ENCODE measurements at regions not wholly inside any gene's neighbourhood (a gene's known extent, or its start where the extent isn't known, plus 50 kb on each side); places are given as distances from the start of the nearest gene placed in this dataset.
A peak's percentile ranks its signal among the peaks of the same experiment; 100 is the strongest.

DNA sequence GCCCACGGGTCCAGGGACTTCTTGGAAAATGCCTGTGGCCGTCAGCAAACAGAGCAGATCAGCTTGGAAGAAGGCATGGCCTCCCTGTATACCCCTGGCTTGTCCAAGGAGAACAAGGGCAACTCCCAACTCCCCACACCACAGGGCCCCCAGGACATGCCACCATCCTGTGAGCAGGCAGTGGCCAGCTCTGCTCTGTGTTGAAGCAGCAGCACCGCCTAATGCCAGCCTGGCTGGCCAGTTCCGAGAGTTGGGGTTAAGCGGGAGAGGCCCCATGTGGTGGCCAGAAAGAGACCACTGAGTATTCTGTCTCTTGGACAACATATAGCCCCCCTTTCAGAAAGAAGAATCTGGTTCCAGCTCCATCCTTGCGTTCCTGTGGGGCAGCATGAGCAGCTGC is 209.2 kb downstream of the CTTN start:
- TF ChIP-seq EZH2 (IDR thresholded peaks at IDR 0.05; ENCODE audit: borderline replicate concordance, low read depth, low read length, poor library complexity, severe bottlenecking): no peak
- TF ChIP-seq, protein P1, sequence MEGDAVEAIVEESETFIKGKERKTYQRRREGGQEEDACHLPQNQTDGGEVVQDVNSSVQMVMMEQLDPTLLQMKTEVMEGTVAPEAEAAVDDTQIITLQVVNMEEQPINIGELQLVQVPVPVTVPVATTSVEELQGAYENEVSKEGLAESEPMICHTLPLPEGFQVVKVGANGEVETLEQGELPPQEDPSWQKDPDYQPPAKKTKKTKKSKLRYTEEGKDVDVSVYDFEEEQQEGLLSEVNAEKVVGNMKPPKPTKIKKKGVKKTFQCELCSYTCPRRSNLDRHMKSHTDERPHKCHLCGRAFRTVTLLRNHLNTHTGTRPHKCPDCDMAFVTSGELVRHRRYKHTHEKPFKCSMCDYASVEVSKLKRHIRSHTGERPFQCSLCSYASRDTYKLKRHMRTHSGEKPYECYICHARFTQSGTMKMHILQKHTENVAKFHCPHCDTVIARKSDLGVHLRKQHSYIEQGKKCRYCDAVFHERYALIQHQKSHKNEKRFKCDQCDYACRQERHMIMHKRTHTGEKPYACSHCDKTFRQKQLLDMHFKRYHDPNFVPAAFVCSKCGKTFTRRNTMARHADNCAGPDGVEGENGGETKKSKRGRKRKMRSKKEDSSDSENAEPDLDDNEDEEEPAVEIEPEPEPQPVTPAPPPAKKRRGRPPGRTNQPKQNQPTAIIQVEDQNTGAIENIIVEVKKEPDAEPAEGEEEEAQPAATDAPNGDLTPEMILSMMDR (conservative IDR thresholded peaks at IDR 0.05; ENCODE audit: low read depth, low read length): no peak
- no peak for DNase-seq (ENCODE audit: low spot score)
- BruUV-seq (replicated peaks): no TSS peak
- ChIA-PET POLR2A (ENCODE audit: low non-redundant PET) (no interaction called here), CTCF (no interaction called here)
- Histone ChIP-seq H3K9me3 (ENCODE audit: low read depth, low read length, poor library complexity, severe bottlenecking) (no peaks in the 10 kb centered on the region), H3K27me3 (replicated peaks; ENCODE audit: insufficient read depth, low read depth, low read length, poor library complexity) (no peaks in the 10 kb centered on the region), H3K4me3 (ENCODE audit: low read depth, low read length, poor library complexity, severe bottlenecking) (no peak overlapping the region), H3K4me1 (ENCODE audit: insufficient read depth, low read length, poor library complexity, severe bottlenecking) (peaks cover 22% of the 10 kb centered on the region), H3K27ac (ENCODE audit: low read depth, low read length, poor library complexity, severe bottlenecking) (no peak overlapping the region), H3K36me3 (ENCODE audit: insufficient read depth, low read length, poor library complexity, severe bottlenecking) (no peaks in the 10 kb centered on the region)
- intact Hi-C loops (cut with micrococcal nuclease; ENCODE audit: unreplicated experiment): no loop called here

DNA sequence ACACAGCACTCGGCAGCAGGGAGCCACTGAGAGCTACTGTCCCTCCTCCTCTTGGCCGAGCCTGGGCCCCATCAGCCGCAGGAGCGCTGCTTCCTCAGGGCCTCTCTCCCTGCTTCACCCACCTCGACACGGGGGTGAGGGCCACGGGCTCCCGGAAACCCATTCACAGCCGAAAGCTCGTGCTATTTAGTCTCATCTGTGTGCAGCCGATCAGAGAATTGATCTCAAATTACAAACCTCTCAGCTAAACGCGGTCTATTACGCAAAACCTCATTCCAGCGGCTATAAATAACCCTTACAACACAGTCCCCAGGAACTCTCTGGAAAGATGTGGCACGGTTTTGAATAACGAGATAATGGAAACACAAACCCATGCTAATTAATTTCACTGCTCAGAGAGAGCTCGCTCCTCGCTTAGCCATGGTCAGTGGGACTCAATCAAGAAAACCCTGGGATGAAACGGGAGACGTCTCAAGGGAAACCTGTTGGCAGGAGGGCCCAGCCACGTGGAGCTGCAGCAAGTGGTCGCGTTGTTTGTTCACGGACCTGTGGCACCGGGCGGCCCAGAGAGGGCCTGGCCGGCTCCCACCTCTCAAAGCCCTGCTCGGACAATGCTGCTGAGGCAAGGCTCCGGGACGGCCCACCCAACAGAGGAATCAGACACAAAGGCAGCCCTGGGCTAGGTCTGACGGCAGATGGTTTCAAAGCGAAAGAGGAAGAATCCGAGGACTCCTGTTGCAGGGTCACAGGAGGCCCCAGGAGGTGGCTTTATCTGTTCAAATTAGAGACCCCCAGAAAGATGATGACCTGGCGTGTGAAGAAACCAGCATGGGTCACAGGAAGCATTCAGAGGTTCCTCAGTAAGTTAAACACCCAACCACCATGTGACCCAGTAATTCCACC is 210.5 kb downstream of the CTTN start:
- ChIA-PET POLR2A (ENCODE audit: low non-redundant PET) (no interaction called here), CTCF (interaction anchor here (0.6 kb wide), 1 partner anchor 465 kb away, joined by 3 read pairs; no protein-coding TSS in a partner anchor)
- H3K4me3 ChIP-seq (ENCODE audit: low read depth, low read length, poor library complexity, severe bottlenecking): no peak overlapping the region
- intact Hi-C loops (cut with micrococcal nuclease; ENCODE audit: unreplicated experiment): no loop called here
- no peaks in the 10 kb centered on the region for H3K36me3 ChIP-seq (ENCODE audit: insufficient read depth, low read length, poor library complexity, severe bottlenecking)
- no peak overlapping the region for H3K27ac ChIP-seq (ENCODE audit: low read depth, low read length, poor library complexity, severe bottlenecking)
- BruUV-seq (replicated peaks): no TSS peak
- no peaks in the 10 kb centered on the region for H3K27me3 ChIP-seq (replicated peaks; ENCODE audit: insufficient read depth, low read depth, low read length, poor library complexity)
- peaks cover 22% of the 10 kb centered on the region for H3K4me1 ChIP-seq (ENCODE audit: insufficient read depth, low read length, poor library complexity, severe bottlenecking)
- no peak for DNase-seq (ENCODE audit: low spot score)
- TF ChIP-seq, protein P1 (conservative IDR thresholded peaks at IDR 0.05; ENCODE audit: low read depth, low read length): no peak
- no peak for TF ChIP-seq EZH2 (IDR thresholded peaks at IDR 0.05; ENCODE audit: borderline replicate concordance, low read depth, low read length, poor library complexity, severe bottlenecking)
- no peaks in the 10 kb centered on the region for H3K9me3 ChIP-seq (ENCODE audit: low read depth, low read length, poor library complexity, severe bottlenecking)

DNA sequence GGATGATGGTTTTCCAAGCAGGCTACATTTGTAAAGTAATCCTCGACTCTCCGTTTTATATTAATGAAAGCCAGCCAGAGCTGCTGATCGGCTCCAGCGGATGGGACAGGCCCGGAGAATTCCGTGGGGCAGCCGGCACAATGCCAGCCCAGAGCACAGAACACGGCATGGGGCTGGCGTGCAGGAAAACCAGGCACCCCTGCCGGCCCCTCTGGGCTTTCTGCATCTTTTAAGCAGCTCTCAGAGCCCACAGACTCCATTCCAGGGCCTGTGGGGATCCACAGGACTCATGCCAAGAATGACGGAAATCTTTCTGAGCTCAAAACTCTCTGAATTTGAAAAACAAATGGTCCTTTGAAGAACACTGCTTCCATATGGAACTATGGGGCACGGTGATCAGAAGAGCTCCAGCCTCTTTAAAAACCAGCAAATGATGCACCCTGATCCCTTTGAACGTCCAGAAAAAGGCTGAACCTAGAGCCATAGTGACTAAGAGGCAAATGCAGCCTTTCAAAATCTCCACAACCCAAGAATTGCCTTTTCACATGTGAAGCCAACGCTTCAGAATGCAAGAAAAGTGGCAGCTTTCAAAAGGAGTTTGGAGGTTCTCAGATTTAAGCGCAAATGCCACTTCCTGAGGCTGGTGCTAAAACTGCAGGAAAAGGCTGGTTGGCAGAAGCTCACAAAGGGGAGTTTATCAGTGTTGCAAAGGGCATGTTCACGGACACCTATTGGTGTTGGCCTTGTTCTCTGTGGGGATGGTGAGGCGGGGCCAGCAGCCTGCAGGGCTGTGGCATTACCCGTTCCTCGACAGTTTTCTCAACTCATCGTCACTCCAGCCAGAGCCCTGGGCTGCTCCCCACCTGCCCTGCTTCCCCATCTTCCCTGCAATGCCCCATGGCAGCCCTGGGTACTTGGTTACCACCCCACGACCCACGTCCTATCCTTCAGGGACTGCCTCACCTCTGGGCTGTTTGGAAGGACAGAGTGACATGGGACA is 212.5 kb downstream of the CTTN start:
- no peak for TF ChIP-seq EZH2 (IDR thresholded peaks at IDR 0.05; ENCODE audit: borderline replicate concordance, low read depth, low read length, poor library complexity, severe bottlenecking)
- TF ChIP-seq, protein P1 (conservative IDR thresholded peaks at IDR 0.05; ENCODE audit: low read depth, low read length): no peak
- Histone ChIP-seq H3K27ac (ENCODE audit: low read depth, low read length, poor library complexity, severe bottlenecking) (no peak overlapping the region), H3K4me1 (ENCODE audit: insufficient read depth, low read length, poor library complexity, severe bottlenecking) (peaks cover 22% of the 10 kb centered on the region), H3K27me3 (replicated peaks; ENCODE audit: insufficient read depth, low read depth, low read length, poor library complexity) (no peaks in the 10 kb centered on the region), H3K4me3 (ENCODE audit: low read depth, low read length, poor library complexity, severe bottlenecking) (no peak overlapping the region), H3K36me3 (ENCODE audit: insufficient read depth, low read length, poor library complexity, severe bottlenecking) (no peaks in the 10 kb centered on the region), H3K9me3 (ENCODE audit: low read depth, low read length, poor library complexity, severe bottlenecking) (no peaks in the 10 kb centered on the region)
- ChIA-PET CTCF (no interaction called here), POLR2A (ENCODE audit: low non-redundant PET) (no interaction called here)
- intact Hi-C loops (cut with micrococcal nuclease; ENCODE audit: unreplicated experiment): no loop called here
- no TSS peak for BruUV-seq (replicated peaks)
- peak; percentile 42 for DNase-seq (ENCODE audit: low spot score)

Data from A673 (cell line).